SKM-1 treated with dmso at 0.1 percent for 144 hours (cell line): ENCODE measurements at regions not wholly inside any gene's neighbourhood (a gene's known extent, or its start where the extent isn't known, plus 50 kb on each side); places are given as distances from the start of the nearest gene placed in this dataset.
"Not testable (repeated sequence)": the region's sequence is repeated elsewhere in the genome, so short reads cannot be mapped to it uniquely, and the experiment has no call there.

Source experiments
- DNase-seq: peaks from one replicate; lab custom pipeline; 2025; ENCODE audit not compliant: unreplicated experiment; lab: John Stamatoyannopoulos, UW

DNA sequence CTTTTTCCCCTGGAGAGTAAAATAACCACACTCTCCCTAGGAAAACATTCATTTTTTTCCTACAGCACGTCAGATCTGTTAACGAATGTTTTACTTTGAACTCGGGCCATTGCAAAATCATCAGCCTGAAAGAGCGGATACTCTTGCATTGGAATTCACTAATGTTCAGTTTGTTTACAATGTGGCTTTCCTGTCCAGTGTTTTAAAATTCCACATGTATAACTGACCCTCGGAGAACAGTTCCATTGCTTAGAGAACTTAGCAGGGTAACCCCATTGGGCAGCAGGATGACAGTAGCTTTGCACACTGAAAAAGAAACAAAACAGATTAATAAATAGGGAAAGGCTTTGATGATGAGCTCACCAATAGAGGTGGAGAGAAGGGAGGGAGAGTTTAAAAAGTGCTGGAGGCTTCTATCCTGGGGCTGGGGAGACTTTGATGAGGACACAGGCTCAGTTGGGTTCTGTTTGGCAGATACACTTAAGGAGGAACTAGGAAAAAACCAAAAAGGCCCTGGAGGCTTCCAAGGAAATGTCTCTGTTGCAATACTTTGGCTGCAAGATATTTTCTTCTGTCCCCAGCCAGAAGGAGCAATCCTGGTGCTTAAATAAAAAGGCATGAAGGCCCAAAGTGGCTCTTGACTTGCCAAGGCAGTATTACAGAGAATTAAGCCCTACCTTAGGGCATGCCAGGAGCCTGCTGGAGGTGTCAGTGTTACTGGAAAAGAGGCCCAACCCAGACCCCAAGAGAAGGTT lies 143.1 kb downstream of the ARSF start:
- DNase-seq: no peak

- DNase-seq: no peak
Measured at GRCh38 chrX:3181846-3182245, 140.6 kb downstream of the ARSF start.

DNA sequence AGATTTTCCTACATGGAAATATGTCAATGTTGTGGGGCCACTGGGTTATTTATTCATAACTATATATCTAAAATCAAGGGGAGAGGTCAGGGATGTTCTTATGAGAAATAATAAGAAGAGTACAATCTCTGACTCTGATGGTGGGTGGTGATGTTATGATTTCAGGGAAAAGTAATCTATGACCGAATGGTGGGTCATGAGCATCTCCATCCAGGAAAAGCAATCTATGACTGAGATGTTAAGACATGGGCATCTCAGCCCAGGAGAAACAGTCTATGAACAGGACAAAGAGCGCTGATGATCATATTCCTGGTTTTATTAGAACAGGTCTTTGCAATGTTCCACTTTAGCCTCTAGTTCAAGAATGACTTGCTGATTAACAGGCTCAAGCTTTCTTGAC lies 137.1 kb downstream of the ARSF start:
- no peak for DNase-seq

GRCh38 chrX:3177851-3178250 lies 136.6 kb downstream of the ARSF start:
- DNase-seq: no peak

DNA sequence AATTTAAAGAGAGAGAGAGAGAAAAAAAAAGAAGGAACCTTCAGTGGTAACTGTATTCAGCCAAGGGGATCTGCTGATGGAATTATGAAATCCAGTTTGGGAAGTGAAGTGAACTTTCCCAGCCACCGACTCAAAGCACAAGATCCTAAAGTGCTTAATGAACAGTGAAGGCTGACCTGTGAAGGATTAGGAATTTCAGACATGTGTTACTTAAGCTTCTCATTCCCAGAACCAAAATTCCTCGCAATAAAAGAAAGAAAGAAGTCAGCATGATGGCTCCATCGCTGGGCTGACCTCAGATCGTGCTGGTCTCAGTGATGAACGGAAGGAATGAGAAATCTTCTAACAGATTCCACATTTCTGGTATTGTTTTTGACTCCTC lies 135.2 kb downstream of the ARSF start:
- DNase-seq: no peak

GRCh38 chrX:3175659-3176438 lies 134.6 kb downstream of the ARSF start:
- DNase-seq: no peak

DNA sequence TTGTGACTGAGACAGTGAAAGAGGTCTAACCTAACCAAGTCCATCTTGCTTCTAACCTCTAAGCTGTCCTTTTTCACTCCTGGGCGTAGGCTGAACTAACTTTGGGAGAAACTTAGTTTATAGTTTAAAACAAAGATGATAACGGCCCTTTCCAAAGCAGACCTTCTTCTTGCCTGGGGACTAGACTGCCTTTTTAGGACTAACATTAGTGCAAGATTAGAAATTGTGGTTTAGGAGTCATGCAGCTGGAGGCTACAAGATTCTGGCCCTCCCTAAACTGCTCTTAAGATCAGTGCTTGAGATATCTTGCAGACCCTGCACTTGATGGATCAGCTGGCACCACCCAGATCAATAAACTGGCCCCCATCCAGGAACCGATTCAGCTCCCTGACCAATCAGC lies 130.9 kb downstream of the ARSF start:
- DNase-seq: not testable (repeated sequence)

GRCh38 chrX:3169421-3169820 lies 128.2 kb downstream of the ARSF start:
- no peak for DNase-seq

GRCh38 chrX:3167771-3168170 lies 126.5 kb downstream of the ARSF start:
- no peak for DNase-seq

- no peak for DNase-seq
Measured at GRCh38 chrX:3166670-3167455, 125.6 kb downstream of the ARSF start.

- no peak for DNase-seq
Measured at GRCh38 chrX:3165808-3166207, 124.5 kb downstream of the ARSF start.
